SU-DHL-6 (cell line): ENCODE measurements at regions not wholly inside any gene's neighbourhood (a gene's known extent, or its start where the extent isn't known, plus 50 kb on each side); places are given as distances from the start of the nearest gene placed in this dataset.

Experiments
- H2AFZ ChIP-seq: fragments of 200-600 bp; sonication (generic); 2 replicates; pipeline ENCODE4 v1.6.1; 2014; ENCODE audit warnings: low read depth, mild to moderate bottlenecking, moderate library complexity, mixed read lengths, antibody characterized with exemption, low read length; ENCODE audit not compliant: severe bottlenecking
- H3F3A ChIP-seq: fragments of 200-600 bp; shearing (Covaris generic); 2 replicates; pipeline ENCODE4 v1.6.0; 2016; ENCODE audit warnings: antibody characterized with exemption, mild to moderate bottlenecking; ENCODE audit not compliant: insufficient read depth
- H3K27ac ChIP-seq: fragments of 200-600 bp; sonication (generic); 2 replicates; pipeline ENCODE4 v1.5.1; 2016; ENCODE audit warnings: low read depth, mild to moderate bottlenecking, low read length, moderate library complexity, mixed read lengths
- H3K27me3 ChIP-seq: fragments of 200-600 bp; sonication (generic), shearing (Covaris generic); 2 replicates; pipeline ENCODE4 v1.6.0; 2014; ENCODE audit warnings: mild to moderate bottlenecking, low read length
- H3K36me3 ChIP-seq: fragments of 200-600 bp; sonication (generic); 2 replicates; pipeline ENCODE4 v1.6.1; 2014; ENCODE audit warnings: mild to moderate bottlenecking, low read length, mixed read lengths
- H3K4me2 ChIP-seq: fragments of 300-600, 200-600 bp; shearing (Covaris generic), sonication (generic); 2 replicates; pipeline ENCODE4 v1.6.0; 2014; ENCODE audit warnings: low read length, low read depth, mild to moderate bottlenecking; ENCODE audit not compliant: poor library complexity, severe bottlenecking
- H3K4me3 ChIP-seq: fragments of 200-600 bp; sonication (generic); 2 replicates; pipeline ENCODE4 v1.5.1; 2014; ENCODE audit warnings: antibody characterized with exemption, low read length, mild to moderate bottlenecking, mixed read lengths; ENCODE audit not compliant: insufficient read depth, poor library complexity, severe bottlenecking
- H3K79me2 ChIP-seq: fragments of 200-600 bp; sonication (generic); 2 replicates; pipeline ENCODE4 v1.6.1; 2014; ENCODE audit warnings: mild to moderate bottlenecking, low read length, moderate library complexity; ENCODE audit not compliant: insufficient read depth
- H3K9ac ChIP-seq: fragments of 200-600 bp; sonication (generic); 2 replicates; pipeline ENCODE4 v1.7.0; 2014; ENCODE audit warnings: mild to moderate bottlenecking, low read length
- H3K9me2 ChIP-seq: fragments of 200-600 bp; sonication (generic); replicated peaks from 2 replicates; pipeline ENCODE4 v1.6.1; 2014; ENCODE audit warnings: low read length; ENCODE audit not compliant: insufficient read depth
- H3K9me3 ChIP-seq: fragments of 200-600 bp; sonication (generic); 2 replicates; pipeline ENCODE4 v1.6.1; 2014; ENCODE audit warnings: low read length, mixed read lengths; ENCODE audit not compliant: insufficient read depth
- H4K20me1 ChIP-seq: fragments of 200-600 bp; sonication (generic); 2 replicates; pipeline ENCODE4 v1.6.1; 2014; ENCODE audit warnings: low read depth, mild to moderate bottlenecking, antibody characterized with exemption, low read length, moderate library complexity, mixed read lengths
- CTCF ChIP-seq: fragments of 200-600 bp; sonication (generic); IDR thresholded peaks from one replicate; pipeline ENCODE4 v1.5.1; 2017; ENCODE audit warnings: antibody characterized with exemption, mild to moderate bottlenecking, low read length, moderate library complexity; ENCODE audit not compliant: insufficient read depth, poor library complexity, severe bottlenecking
- EZH2phosphoT487 ChIP-seq: fragments of 200-600 bp; sonication (generic), shearing (Covaris generic); conservative IDR thresholded peaks from 2 replicates; pipeline ENCODE4 v1.6.1; 2018; ENCODE audit warnings: mild to moderate bottlenecking, antibody characterized with exemption, low read length, moderate library complexity, mixed read lengths

GRCh38 chr4:163804001-163804400 lies 309.5 kb downstream of the TMA16 start:
- no peaks in the 10 kb centered on the region for H4K20me1 ChIP-seq
- no peaks in the 10 kb centered on the region for H3K9me2 ChIP-seq
- H3F3A ChIP-seq, result no peaks in the 10 kb centered on the region
- no peaks in the 10 kb centered on the region for H3K36me3 ChIP-seq
- no peak overlapping the region for H3K9ac ChIP-seq
- no peak overlapping the region for H3K4me2 ChIP-seq
- no peaks in the 10 kb centered on the region for H3K79me2 ChIP-seq
- no peak overlapping the region for H2AFZ ChIP-seq
- TF ChIP-seq EZH2phosphoT487 (no peak), CTCF (no peak)
- H3K4me3 ChIP-seq, result no peak overlapping the region
- H3K27me3 ChIP-seq, result no peaks in the 10 kb centered on the region
- no peak overlapping the region for H3K27ac ChIP-seq
- no peaks in the 10 kb centered on the region for H3K9me3 ChIP-seq

- Histone ChIP-seq H2AFZ (no peak overlapping the region), H3K4me3 (no peak overlapping the region), H3K4me2 (no peak overlapping the region), H3K9me3 (no peaks in the 10 kb centered on the region), H3K36me3 (no peaks in the 10 kb centered on the region), H3K27me3 (no peaks in the 10 kb centered on the region), H4K20me1 (no peaks in the 10 kb centered on the region), H3K9ac (no peak overlapping the region), H3K79me2 (no peaks in the 10 kb centered on the region), H3K27ac (no peak overlapping the region), H3K9me2 (no peaks in the 10 kb centered on the region), H3F3A (no peaks in the 10 kb centered on the region)
- TF ChIP-seq CTCF, result no peak
- TF ChIP-seq EZH2phosphoT487, result no peak
Measured at GRCh38 chr4:163806653-163807052, 312.2 kb downstream of the TMA16 start.

GRCh38 chr4:163808011-163808410 lies 313.5 kb downstream of the TMA16 start:
- Histone ChIP-seq H3K4me3 (no peak overlapping the region), H3K4me2 (no peak overlapping the region), H3K9ac (no peak overlapping the region), H3K79me2 (no peaks in the 10 kb centered on the region), H3K9me2 (no peaks in the 10 kb centered on the region), H3K27me3 (no peaks in the 10 kb centered on the region), H3F3A (no peaks in the 10 kb centered on the region), H3K9me3 (no peaks in the 10 kb centered on the region), H4K20me1 (no peaks in the 10 kb centered on the region), H3K27ac (no peak overlapping the region), H2AFZ (no peak overlapping the region), H3K36me3 (no peaks in the 10 kb centered on the region)
- no peak for TF ChIP-seq EZH2phosphoT487
- TF ChIP-seq CTCF, result no peak

- H2AFZ ChIP-seq, result no peak overlapping the region
- H3K79me2 ChIP-seq, result no peaks in the 10 kb centered on the region
- H3K27ac ChIP-seq, result no peak overlapping the region
- H3K9me2 ChIP-seq, result no peaks in the 10 kb centered on the region
- no peaks in the 10 kb centered on the region for H3F3A ChIP-seq
- H3K9me3 ChIP-seq, result no peaks in the 10 kb centered on the region
- H3K36me3 ChIP-seq, result no peaks in the 10 kb centered on the region
- H3K27me3 ChIP-seq, result no peaks in the 10 kb centered on the region
- TF ChIP-seq EZH2phosphoT487, result no peak
- no peak overlapping the region for H3K4me2 ChIP-seq
- H3K4me3 ChIP-seq, result no peak overlapping the region
- no peaks in the 10 kb centered on the region for H4K20me1 ChIP-seq
- H3K9ac ChIP-seq, result no peak overlapping the region
Measured at GRCh38 chr4:163810755-163811154, 316.3 kb downstream of the TMA16 start.
